Urinary bladder (tissue), 3 donors: ENCODE measurements at regions not wholly inside any gene's neighbourhood (a gene's known extent, or its start where the extent isn't known, plus 50 kb on each side); places are given as distances from the start of the nearest gene placed in this dataset.

Experiments
- DNase-seq: peaks from one replicate; pipeline ENCODE4 v3.0.0-alpha.2; 2015; ENCODE audit errors: extremely low spot score
- H3K27ac ChIP-seq: one replicate; pipeline ENCODE4 v1.5.1; 2013; ENCODE audit warnings: low read depth, mild to moderate bottlenecking, moderate library complexity
- H3K36me3 ChIP-seq: one replicate; pipeline ENCODE4 v1.6.1; 2013; ENCODE audit warnings: mild to moderate bottlenecking, moderate library complexity; ENCODE audit not compliant: insufficient read depth
- H3K4me1 ChIP-seq: one replicate; pipeline ENCODE4 v1.6.1; 2013; ENCODE audit warnings: mild to moderate bottlenecking, moderate library complexity; ENCODE audit not compliant: insufficient read depth
- H3K4me3 ChIP-seq: one replicate; pipeline ENCODE4 v1.5.1; 2013; ENCODE audit warnings: low read depth, low read length
- WGBS: extraction: QIAGEN DNeasy Blood & Tissue Kit; methylation state at CpG from one replicate; pipeline ENCODE4 v1.1.7; 2013; 5-methylcytosine and 5-hydroxymethylcytosine counted together
- donor health status: healthy with polysubstance abuse.
- donor health status: healthy.

GRCh38 chr20:50371878-50372769, 138.1 kb upstream of the PTPN1 start:
- DNase-seq: no peak
- Histone ChIP-seq H3K27ac (no peak overlapping the region), H3K36me3 (no peaks in the 10 kb centered on the region), H3K4me3 (no peak overlapping the region), H3K4me1 (no peaks in the 10 kb centered on the region)
- WGBS: 87% methylated on average over 13 of the region's 13 CpGs

- Histone ChIP-seq H3K27ac (no peak overlapping the region), H3K4me3 (no peak overlapping the region), H3K36me3 (no peaks in the 10 kb centered on the region), H3K4me1 (no peaks in the 10 kb centered on the region)
- DNase-seq: no peak
- WGBS: 39% methylated on average over 3 of the region's 3 CpGs
Measured at GRCh38 chr20:50372770-50373088, 137.5 kb upstream of the PTPN1 start.

- 74% methylated on average over 7 of the region's 7 CpGs for WGBS
- no peak for DNase-seq
- Histone ChIP-seq H3K27ac (no peak overlapping the region), H3K36me3 (no peaks in the 10 kb centered on the region), H3K4me3 (no peak overlapping the region), H3K4me1 (no peaks in the 10 kb centered on the region)
Measured at GRCh38 chr20:50373674-50374286, 136.4 kb upstream of the PTPN1 start.

- Histone ChIP-seq H3K4me3 (no peak overlapping the region), H3K27ac (no peak overlapping the region), H3K4me1 (no peaks in the 10 kb centered on the region), H3K36me3 (no peaks in the 10 kb centered on the region)
- WGBS: 91% methylated on average over 4 of the region's 4 CpGs
- DNase-seq: no peak
Measured at GRCh38 chr20:50374541-50375078, 135.6 kb upstream of the PTPN1 start.

GRCh38 chr20:50376179-50376887, 133.8 kb upstream of the PTPN1 start:
- H3K27ac ChIP-seq: no peak overlapping the region
- DNase-seq: no peak
- 91% methylated on average over 14 of the region's 14 CpGs for WGBS
- H3K4me1 ChIP-seq: no peaks in the 10 kb centered on the region
- H3K36me3 ChIP-seq: no peaks in the 10 kb centered on the region
- H3K4me3 ChIP-seq: no peak overlapping the region

GRCh38 chr20:50376888-50377459, 133.2 kb upstream of the PTPN1 start:
- no peak overlapping the region for H3K27ac ChIP-seq
- WGBS: 88% methylated on average over 17 of the region's 17 CpGs
- no peak for DNase-seq
- H3K36me3 ChIP-seq: no peaks in the 10 kb centered on the region
- no peak overlapping the region for H3K4me3 ChIP-seq
- no peaks in the 10 kb centered on the region for H3K4me1 ChIP-seq

GRCh38 chr20:50378170-50379000, 131.8 kb upstream of the PTPN1 start:
- no peaks in the 10 kb centered on the region for H3K4me1 ChIP-seq
- DNase-seq: no peak
- H3K36me3 ChIP-seq: no peaks in the 10 kb centered on the region
- 62% methylated on average over 14 of the region's 14 CpGs for WGBS
- H3K27ac ChIP-seq: peak overlapping the region; percentile 87
- no peak overlapping the region for H3K4me3 ChIP-seq

- Histone ChIP-seq H3K4me1 (no peaks in the 10 kb centered on the region), H3K4me3 (no peak overlapping the region), H3K27ac (peak overlapping the region; percentile 87), H3K36me3 (no peaks in the 10 kb centered on the region)
- WGBS: 18% methylated on average over 38 of the region's 38 CpGs
- peak; percentile 83 for DNase-seq
Measured at GRCh38 chr20:50379049-50379990, 130.9 kb upstream of the PTPN1 start.

- no peaks in the 10 kb centered on the region for H3K36me3 ChIP-seq
- 87% methylated on average over 16 of the region's 16 CpGs for WGBS
- DNase-seq: no peak
- H3K27ac ChIP-seq: no peak overlapping the region
- H3K4me3 ChIP-seq: no peak overlapping the region
- no peaks in the 10 kb centered on the region for H3K4me1 ChIP-seq
Measured at GRCh38 chr20:50379991-50380696, 130.0 kb upstream of the PTPN1 start.

GRCh38 chr20:50380697-50381040, 129.5 kb upstream of the PTPN1 start:
- DNase-seq: no peak
- no peak overlapping the region for H3K27ac ChIP-seq
- WGBS: 25% methylated on average over 5 of the region's 5 CpGs
- H3K4me1 ChIP-seq: no peaks in the 10 kb centered on the region
- no peak overlapping the region for H3K4me3 ChIP-seq
- H3K36me3 ChIP-seq: no peaks in the 10 kb centered on the region

- no peak for DNase-seq
- H3K36me3 ChIP-seq: no peaks in the 10 kb centered on the region
- H3K4me3 ChIP-seq: no peak overlapping the region
- no peaks in the 10 kb centered on the region for H3K4me1 ChIP-seq
- no peak overlapping the region for H3K27ac ChIP-seq
- WGBS: 64% methylated on average over 7 of the region's 7 CpGs
Measured at GRCh38 chr20:50381075-50381732, 129.0 kb upstream of the PTPN1 start.
